ENCODE measurements at regions not wholly inside any gene's neighbourhood (a gene's known extent, or its start where the extent isn't known, plus 50 kb on each side); places are given as distances from the start of the nearest gene placed in this dataset.
A peak's percentile ranks its signal among the peaks of the same experiment; 100 is the strongest.

GRCh38 chr6:25173246-25173645 lies 105.9 kb upstream of the CARMIL1 start:
- intact Hi-C loops (cut with micrococcal nuclease) = loop anchor here (5.0 kb wide), 1 partner anchor 36 kb away; no protein-coding TSS in a partner anchor
- H3K4me1 Mint-ChIP-seq (ENCODE audit: insufficient read depth, unreplicated experiment) = peaks cover 53% of the 10 kb centered on the region
- TF ChIP-seq CTCF (IDR thresholded peaks at IDR 0.05; ENCODE audit: unreplicated experiment) = no peak
- CTCF ChIA-PET = interaction anchor here (0.7 to 1.2 kb wide), 4 partner anchors 21 to 202 kb away, joined by 3 to 5 read pairs (median 4); no protein-coding TSS in a partner anchor
- H3K9me3 Mint-ChIP-seq (ENCODE audit: unreplicated experiment) = no peaks in the 10 kb centered on the region
- POLR2A ChIA-PET = interaction anchor here (0.6 to 6.3 kb wide), 7 partner anchors 8 to 61 kb away, joined by 3 to 53 read pairs (median 4); no protein-coding TSS in a partner anchor
- no TSS peak for BruUV-seq (replicated peaks)
- no peaks in the 10 kb centered on the region for H3K27me3 Mint-ChIP-seq (ENCODE audit: insufficient read depth, unreplicated experiment)
- DNase-seq (ENCODE audit: unreplicated experiment) = no peak
- peak overlapping the region; percentile 41 for H3K27ac Mint-ChIP-seq (ENCODE audit: low read depth, unreplicated experiment)
- peak overlapping the region; percentile 5 for H3K4me3 Mint-ChIP-seq (ENCODE audit: unreplicated experiment)
- peaks cover 4% of the 10 kb centered on the region for H3K36me3 Mint-ChIP-seq (ENCODE audit: insufficient read depth, unreplicated experiment)

DNA sequence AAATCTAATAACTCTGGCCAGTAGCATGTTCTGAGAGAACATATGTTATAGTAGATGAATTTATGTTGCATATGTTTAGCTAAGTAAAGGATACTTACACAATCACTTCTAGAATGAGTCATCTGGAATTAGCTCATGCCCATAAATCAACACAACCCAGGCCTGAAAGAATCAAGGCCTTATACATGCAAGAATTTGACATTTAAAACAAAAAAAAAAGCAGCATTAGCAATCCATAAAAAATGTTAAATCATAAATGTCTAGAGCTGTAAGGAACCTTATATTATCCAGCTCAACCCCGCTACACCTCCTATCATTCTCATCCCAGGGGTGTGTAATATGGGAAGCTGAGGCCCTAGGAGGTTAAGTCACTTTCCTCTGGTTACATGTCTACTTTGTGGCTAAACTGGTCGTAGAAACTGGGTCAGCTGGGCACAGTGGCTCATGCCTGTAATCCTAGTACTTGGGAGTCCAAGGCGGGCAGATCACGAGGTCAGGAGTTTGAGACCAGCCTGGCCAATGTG lies 105.2 kb upstream of the CARMIL1 start:
- no TSS peak for BruUV-seq (replicated peaks)
- intact Hi-C loops (cut with micrococcal nuclease) = loop anchor here (5.0 kb wide), 1 partner anchor 37 kb away; no protein-coding TSS in a partner anchor
- CTCF ChIA-PET = interaction anchor here (1.2 kb wide), 1 partner anchor 49 kb away, joined by 5 read pairs; no protein-coding TSS in a partner anchor
- Mint-ChIP-seq H3K27ac (ENCODE audit: low read depth, unreplicated experiment) (peak overlapping the region; percentile 41), H3K27me3 (ENCODE audit: insufficient read depth, unreplicated experiment) (no peaks in the 10 kb centered on the region), H3K4me1 (ENCODE audit: insufficient read depth, unreplicated experiment) (peaks cover 53% of the 10 kb centered on the region), H3K36me3 (ENCODE audit: insufficient read depth, unreplicated experiment) (no peaks in the 10 kb centered on the region), H3K9me3 (ENCODE audit: unreplicated experiment) (no peaks in the 10 kb centered on the region), H3K4me3 (ENCODE audit: unreplicated experiment) (no peak overlapping the region)
- no peak for TF ChIP-seq CTCF (IDR thresholded peaks at IDR 0.05; ENCODE audit: unreplicated experiment)
- POLR2A ChIA-PET = interaction anchor here (0.8 to 6.3 kb wide), 6 partner anchors 9 to 61 kb away, joined by 3 to 53 read pairs (median 6); no protein-coding TSS in a partner anchor
- DNase-seq (ENCODE audit: unreplicated experiment) = peak; percentile 93

DNA sequence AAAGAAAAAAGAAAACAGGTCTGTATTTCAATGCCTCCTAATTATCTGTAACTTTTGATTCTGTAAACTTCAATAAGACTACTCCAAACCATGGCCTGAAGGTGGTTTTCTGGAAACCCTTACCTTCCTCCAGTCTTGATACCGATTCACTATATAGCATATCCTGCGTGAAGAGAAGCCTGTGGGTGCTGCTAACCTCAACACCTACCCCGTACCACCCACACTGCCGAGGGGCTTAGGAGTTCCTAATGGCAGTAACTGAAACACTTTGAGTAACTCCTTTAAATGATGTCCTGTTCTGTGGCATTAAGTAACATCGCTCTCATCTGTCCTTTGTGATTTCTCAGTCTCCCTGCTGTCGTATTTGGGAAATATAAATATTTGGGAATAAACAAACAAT lies 104.5 kb upstream of the CARMIL1 start:
- no peak for DNase-seq (ENCODE audit: unreplicated experiment)
- Mint-ChIP-seq H3K4me3 (ENCODE audit: unreplicated experiment) (no peak overlapping the region), H3K9me3 (ENCODE audit: unreplicated experiment) (no peaks in the 10 kb centered on the region), H3K27me3 (ENCODE audit: insufficient read depth, unreplicated experiment) (no peaks in the 10 kb centered on the region), H3K4me1 (ENCODE audit: insufficient read depth, unreplicated experiment) (peaks cover 47% of the 10 kb centered on the region), H3K36me3 (ENCODE audit: insufficient read depth, unreplicated experiment) (no peaks in the 10 kb centered on the region), H3K27ac (ENCODE audit: low read depth, unreplicated experiment) (peak overlapping the region; percentile 41)
- TF ChIP-seq CTCF (IDR thresholded peaks at IDR 0.05; ENCODE audit: unreplicated experiment) = no peak
- intact Hi-C loops (cut with micrococcal nuclease) = loop anchor here (5.0 kb wide), 1 partner anchor 37 kb away; no protein-coding TSS in a partner anchor
- ChIA-PET POLR2A (interaction anchor here (0.8 to 6.3 kb wide), 5 partner anchors 18 to 159 kb away, joined by 3 to 53 read pairs (median 7); no protein-coding TSS in a partner anchor), CTCF (interaction anchor here (0.6 to 1.2 kb wide), 2 partner anchors 18 to 49 kb away, joined by 3 to 5 read pairs; no protein-coding TSS in a partner anchor)
- no TSS peak for BruUV-seq (replicated peaks)

DNA sequence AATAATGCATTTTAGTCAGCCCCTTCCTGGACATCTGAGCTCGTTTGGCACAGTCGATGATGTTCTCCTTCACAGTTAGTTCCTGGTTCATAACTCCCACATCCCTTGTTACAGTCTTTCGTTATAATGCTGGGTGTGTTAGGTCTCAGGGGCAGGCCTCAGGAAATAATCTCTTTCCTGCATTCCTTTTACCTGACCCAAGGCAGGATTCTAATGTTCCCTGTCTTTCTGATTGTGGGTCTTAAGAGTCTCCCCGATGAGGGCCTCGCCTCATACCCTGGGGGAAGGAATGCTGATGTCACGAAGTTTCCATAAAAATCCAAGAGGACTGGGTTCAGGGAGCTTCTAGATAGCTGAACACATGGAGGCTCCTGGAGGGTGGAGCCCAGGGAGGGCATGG lies 104.0 kb upstream of the CARMIL1 start:
- BruUV-seq (replicated peaks) = no TSS peak
- H3K36me3 Mint-ChIP-seq (ENCODE audit: insufficient read depth, unreplicated experiment) = no peaks in the 10 kb centered on the region
- ChIA-PET POLR2A (interaction anchor here (1.1 to 6.3 kb wide), 5 partner anchors 18 to 159 kb away, joined by 3 to 53 read pairs (median 4); no protein-coding TSS in a partner anchor), CTCF (interaction anchor here (0.6 to 1.4 kb wide), 4 partner anchors 19 to 85 kb away, joined by 3 to 4 read pairs (median 4); no protein-coding TSS in a partner anchor)
- H3K9me3 Mint-ChIP-seq (ENCODE audit: unreplicated experiment) = no peaks in the 10 kb centered on the region
- TF ChIP-seq CTCF (IDR thresholded peaks at IDR 0.05; ENCODE audit: unreplicated experiment) = no peak
- H3K27me3 Mint-ChIP-seq (ENCODE audit: insufficient read depth, unreplicated experiment) = no peaks in the 10 kb centered on the region
- intact Hi-C loops (cut with micrococcal nuclease) = no loop called here
- peak; percentile 47 for DNase-seq (ENCODE audit: unreplicated experiment)
- H3K4me3 Mint-ChIP-seq (ENCODE audit: unreplicated experiment) = no peak overlapping the region
- peak overlapping the region; percentile 41 for H3K27ac Mint-ChIP-seq (ENCODE audit: low read depth, unreplicated experiment)
- peaks cover 42% of the 10 kb centered on the region for H3K4me1 Mint-ChIP-seq (ENCODE audit: insufficient read depth, unreplicated experiment)
